Activated CD8-positive, alpha-beta memory T cell treated with anti-CD3 and anti-CD28 coated beads for 36 hours (primary cell): ENCODE measurements at regions not wholly inside any gene's neighbourhood (a gene's known extent, or its start where the extent isn't known, plus 50 kb on each side); places are given as distances from the start of the nearest gene placed in this dataset.

Experiments used
- CTCF ChIA-PET: fragments of 350-600 bp; sonication (Branson Sonifier 250); formaldehyde crosslinking; loops from one replicate; lab custom pipeline; 2021; ENCODE audit warnings: antibody characterized with exemption; lab: Charles Lee
- POLR2A ChIA-PET: fragments of 350-600 bp; sonication (Branson Sonifier 250); formaldehyde crosslinking; loops from one replicate; lab custom pipeline; 2021; ENCODE audit warnings: antibody characterized with exemption; lab: Charles Lee

DNA sequence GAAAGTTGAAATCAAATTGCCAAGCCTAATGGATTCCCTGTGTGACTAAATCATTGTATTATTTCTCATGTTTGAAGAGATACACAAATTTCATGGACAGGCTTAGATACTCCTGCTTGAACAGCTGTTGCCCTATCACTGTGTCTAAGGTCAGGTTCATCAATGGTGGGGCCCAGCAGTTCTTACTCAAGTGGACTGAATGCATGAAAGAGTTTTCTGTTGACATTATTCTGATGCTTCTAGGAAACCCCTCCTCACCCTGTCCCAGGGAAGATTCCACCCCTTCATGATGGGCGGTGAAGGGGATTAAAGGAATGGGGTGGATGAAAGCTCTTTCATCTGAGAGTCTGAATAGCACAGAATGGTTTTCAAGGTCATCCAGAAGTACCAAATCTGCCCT, 148.8 kb downstream of the INO80D start:
- CTCF ChIA-PET: no interaction called here
- POLR2A ChIA-PET: no interaction called here

DNA sequence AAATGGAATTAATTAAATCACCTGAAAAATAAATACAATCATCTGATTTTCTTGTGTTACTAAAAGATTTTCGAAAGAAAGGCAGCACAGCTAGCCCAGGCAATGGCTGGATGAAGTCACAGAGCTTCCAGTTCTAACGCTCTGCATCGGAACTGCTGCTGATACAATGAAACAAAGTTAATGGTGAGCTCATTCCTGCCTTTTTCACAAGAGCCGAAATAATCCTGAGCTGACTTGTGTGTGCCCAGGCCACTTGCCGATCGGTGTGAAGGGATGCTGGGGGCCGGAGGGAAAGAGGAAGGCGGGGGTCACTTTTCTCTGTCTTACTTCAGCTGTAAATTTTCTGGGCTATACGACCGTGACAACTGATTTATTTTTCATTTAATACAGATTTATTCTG, 149.5 kb downstream of the INO80D start:
- ChIA-PET POLR2A (no interaction called here), CTCF (no interaction called here)

- ChIA-PET CTCF (no interaction called here), POLR2A (no interaction called here)
Measured at GRCh38 chr2:205934443-205934842, 151.5 kb downstream of the INO80D start.

DNA sequence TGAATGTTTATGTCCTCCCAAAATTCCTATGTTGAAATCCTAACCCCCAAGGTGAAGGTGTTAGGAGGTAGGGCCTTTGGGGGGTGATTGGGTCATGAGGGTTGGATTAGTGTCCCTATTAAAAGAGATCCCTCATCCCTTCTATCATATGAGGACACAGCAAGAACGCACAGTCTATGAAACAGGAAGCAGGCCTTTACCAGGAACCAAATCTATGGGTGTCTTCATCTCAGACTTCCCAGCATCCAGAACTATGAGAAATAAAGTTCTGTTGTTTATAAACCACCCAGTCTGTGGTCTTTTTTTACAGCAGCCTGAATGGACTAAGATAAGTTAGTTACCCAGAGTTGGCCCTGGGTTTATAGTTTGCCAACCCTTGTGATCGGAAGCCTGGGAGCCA, 153.1 kb downstream of the INO80D start:
- POLR2A ChIA-PET: no interaction called here
- CTCF ChIA-PET: no interaction called here

- POLR2A ChIA-PET: no interaction called here
- CTCF ChIA-PET: no interaction called here
Measured at GRCh38 chr2:205931388-205931787, 154.6 kb downstream of the INO80D start.

DNA sequence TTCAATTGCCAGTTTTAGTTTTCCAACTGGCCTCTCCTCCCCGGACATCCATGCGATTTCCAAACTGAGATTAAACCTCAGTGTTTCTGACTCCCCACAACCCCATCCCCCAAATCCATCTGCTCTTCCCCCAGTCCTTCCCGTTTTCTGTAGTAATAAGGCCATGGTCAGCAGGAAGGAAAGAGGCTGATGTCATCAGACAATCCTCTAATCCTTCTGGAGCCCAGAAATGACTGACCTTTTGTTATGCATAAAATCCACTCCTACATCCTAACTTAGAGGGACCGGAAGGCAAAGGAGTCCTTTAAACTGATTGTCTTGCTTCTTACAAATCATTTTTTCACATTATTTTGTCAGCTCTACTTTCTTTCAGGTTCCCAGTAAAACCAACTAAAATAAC, 155.8 kb downstream of the INO80D start:
- ChIA-PET CTCF (no interaction called here), POLR2A (no interaction called here)

GRCh38 chr2:205929246-205929942, 156.6 kb downstream of the INO80D start:
- ChIA-PET POLR2A (no interaction called here), CTCF (no interaction called here)

DNA sequence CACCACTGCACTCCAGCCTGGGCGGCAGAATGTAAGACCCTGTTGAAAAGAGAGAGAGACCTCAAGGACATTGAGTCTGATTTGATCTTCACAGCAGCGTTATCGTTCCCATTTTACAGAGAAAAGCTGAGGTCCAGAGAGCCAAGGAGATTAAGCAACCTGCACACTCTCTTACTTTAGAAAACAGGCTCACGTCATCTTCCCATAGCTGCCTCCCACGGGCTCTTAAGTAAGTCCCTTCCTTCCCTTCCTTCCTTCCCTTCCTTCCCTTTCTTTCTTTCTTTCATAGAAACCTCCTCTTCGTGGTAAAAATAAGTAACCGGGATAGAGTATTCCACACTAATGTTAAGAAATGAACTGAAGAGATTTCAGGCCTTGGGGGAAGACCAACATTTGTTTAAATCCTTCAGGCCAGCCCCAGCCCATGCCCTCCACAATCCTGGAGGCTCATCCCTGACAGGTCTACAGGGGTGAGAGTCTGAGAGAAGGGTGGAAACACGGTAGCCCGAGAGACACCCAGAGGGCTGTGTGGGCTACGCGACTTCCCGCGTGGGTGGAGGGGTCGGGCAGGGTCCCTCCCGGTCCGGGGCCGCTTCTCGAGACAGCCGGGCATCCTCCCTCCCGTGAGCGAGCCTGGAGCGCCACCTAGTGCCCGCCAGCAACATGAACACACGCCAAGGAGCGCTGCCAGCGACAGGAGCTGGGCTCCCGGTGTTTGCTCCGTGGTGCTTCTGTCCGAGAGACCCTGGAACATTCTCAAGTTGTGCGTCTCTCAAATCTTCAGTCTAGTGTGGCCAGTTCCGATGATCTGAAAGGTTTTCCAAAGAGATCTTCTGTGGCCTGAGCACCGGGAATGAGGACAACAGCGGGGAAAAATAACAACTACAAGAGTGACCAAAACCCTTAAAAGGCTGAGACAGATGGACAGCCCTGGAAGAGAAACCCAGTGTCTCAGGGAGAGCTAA, 160.3 kb downstream of the INO80D start:
- ChIA-PET POLR2A (no interaction called here), CTCF (interaction anchor here (0.6 to 1.7 kb wide), 8 partner anchors 11 to 654 kb away, joined by 3 to 7 read pairs (median 4); no protein-coding TSS in a partner anchor)

DNA sequence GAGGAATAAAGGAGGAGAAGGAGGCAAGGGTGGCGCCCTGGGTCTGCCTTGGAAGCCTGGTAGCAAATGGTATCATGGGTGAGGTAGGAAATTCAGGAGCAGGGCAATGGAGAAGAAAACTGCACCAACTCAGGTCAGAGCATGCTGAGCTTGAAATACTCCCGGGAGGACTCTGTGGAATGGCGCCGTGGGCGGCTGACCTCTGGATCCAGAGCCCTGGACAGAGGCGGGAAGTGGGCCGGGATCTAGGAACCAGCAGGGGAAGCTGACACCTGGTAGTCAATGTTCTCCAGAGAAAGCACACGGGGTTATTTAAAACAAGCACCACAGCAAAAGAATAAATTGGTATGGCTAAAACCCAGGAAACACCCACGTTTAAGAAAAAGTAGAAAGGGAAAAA, 161.3 kb downstream of the INO80D start:
- POLR2A ChIA-PET: no interaction called here
- CTCF ChIA-PET: interaction anchor here (1.0 kb wide), 1 partner anchor 1747 kb away, joined by 3 read pairs; no protein-coding TSS in a partner anchor

DNA sequence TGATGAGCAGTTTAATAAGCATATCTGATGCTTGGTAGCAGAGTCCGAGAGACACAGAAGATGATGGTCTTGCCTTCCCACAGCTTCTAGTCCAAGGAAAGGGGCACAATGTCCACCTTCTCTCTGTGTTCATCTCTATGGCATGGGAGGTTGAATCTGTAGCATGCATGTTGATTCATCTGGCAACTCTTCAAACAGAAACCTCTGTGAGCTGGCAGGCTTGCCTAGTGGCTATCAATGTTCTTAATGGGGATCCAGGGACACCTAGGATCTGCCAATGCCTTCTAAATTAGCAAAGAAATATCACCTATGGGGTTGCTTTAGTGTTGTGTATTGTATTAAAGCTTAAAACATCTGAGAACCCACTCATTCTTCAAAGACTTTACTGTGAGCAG, 170.8 kb downstream of the INO80D start:
- POLR2A ChIA-PET: no interaction called here
- CTCF ChIA-PET: interaction anchor here (1.0 kb wide), 1 partner anchor 11 kb away, joined by 4 read pairs; no protein-coding TSS in a partner anchor

DNA sequence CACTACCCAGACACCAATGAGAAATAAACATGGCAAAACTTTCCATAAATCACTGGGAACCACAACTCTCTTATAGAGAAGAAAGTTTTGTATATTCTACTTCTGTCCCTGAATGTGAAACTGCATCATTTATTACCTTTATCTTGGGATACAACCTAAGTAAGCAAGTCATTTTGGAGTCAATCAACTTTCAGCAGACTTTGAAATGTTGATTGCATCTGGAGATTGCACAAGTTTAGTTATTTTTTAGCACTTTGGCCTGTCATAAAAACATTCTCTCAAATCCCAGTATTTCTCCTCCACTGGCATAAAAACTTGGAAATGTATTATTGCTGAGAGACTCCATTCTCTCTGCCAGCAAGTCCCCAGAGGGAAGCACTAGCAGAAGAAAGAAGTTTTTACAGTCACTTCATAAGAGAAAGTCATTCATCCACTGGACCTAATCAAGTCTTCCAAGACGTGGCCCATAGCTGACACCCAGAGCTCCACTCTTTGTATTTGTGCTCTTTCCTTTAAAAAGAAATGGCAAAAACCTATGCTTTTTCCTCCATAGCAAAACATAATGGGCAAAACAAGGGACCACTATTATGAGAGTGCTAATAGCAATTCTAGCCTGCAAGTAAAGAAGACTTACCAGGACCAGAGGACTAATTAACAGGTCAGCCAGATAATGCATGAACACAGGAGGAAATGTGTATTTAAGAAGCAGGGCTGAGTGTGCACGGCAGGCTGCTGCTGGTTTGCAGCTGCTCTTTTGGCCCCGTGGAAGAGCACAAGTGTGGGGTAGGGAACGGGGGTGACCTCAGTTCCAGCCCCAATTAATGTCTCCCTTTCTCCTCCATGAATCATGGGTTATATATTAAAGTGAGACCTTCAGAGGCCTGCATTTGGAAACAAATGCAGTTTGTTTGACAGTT, 171.5 kb downstream of the INO80D start:
- POLR2A ChIA-PET: no interaction called here
- CTCF ChIA-PET: interaction anchor here (1.0 kb wide), 1 partner anchor 12 kb away, joined by 4 read pairs; no protein-coding TSS in a partner anchor

- ChIA-PET CTCF (no interaction called here), POLR2A (no interaction called here)
Measured at GRCh38 chr2:205913668-205914067, 172.3 kb downstream of the INO80D start.

DNA sequence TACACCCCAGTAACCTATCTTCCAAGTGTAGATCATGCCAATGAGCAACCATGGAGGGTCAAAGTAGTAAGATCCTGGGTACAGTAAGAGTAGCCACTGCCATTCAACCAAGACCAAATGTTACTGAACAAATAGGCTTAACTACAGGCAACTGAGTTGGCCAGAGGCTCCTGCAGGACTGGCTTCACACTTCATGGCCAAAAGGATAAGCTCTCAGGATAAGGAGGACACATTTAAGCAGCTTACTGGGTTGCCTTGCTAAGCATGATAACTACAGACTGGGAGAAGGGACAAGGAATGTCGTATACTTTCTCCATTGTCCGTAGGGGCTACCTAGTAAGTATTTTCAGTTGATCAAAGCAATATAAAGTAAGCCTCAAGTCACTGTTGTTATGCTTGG, 174.7 kb downstream of the INO80D start:
- CTCF ChIA-PET: interaction anchor here (1.6 kb wide), 1 partner anchor 15 kb away, joined by 7 read pairs; no protein-coding TSS in a partner anchor
- POLR2A ChIA-PET: no interaction called here

- ChIA-PET POLR2A (no interaction called here), CTCF (no interaction called here)
Measured at GRCh38 chr2:205909184-205909572, 176.8 kb downstream of the INO80D start.

- POLR2A ChIA-PET: no interaction called here
Measured at GRCh38 chr2:205908212-205909183, 177.5 kb downstream of the INO80D start.

GRCh38 chr2:205906419-205906818, 179.6 kb downstream of the INO80D start:
- POLR2A ChIA-PET: no interaction called here
- CTCF ChIA-PET: interaction anchor here (1.2 kb wide), 1 partner anchor 19 kb away, joined by 3 read pairs; no protein-coding TSS in a partner anchor

More at GRCh38 chr2:205908212-205909183, 177.5 kb downstream of the INO80D start:
- CTCF ChIA-PET: no interaction called here

GRCh38 chr2:205905576-205905975, 180.4 kb downstream of the INO80D start:
- POLR2A ChIA-PET: no interaction called here

GRCh38 chr2:205904873-205905272, 181.1 kb downstream of the INO80D start:
- CTCF ChIA-PET: no interaction called here
- POLR2A ChIA-PET: no interaction called here

More at GRCh38 chr2:205905576-205905975, 180.4 kb downstream of the INO80D start:
- CTCF ChIA-PET: interaction anchor here (1.2 kb wide), 1 partner anchor 20 kb away, joined by 3 read pairs; no protein-coding TSS in a partner anchor
